ENCODE measurements at regions not wholly inside any gene's neighbourhood (a gene's known extent, or its start where the extent isn't known, plus 50 kb on each side); places are given as distances from the start of the nearest gene placed in this dataset.

GRCh38 chr11:19539861-19540260 lies 172.8 kb upstream of the NAV2 start:
- TF ChIP-seq CTCF (conservative IDR thresholded peaks at IDR 0.05; ENCODE audit: low read depth in 2 of 2) (no peak), ZNF462 (CRISPR knock-in tag; IDR thresholded peaks at IDR 0.05) (no peak), ETS1 (IDR thresholded peaks at IDR 0.05) (no peak), POLR2AphosphoS5 (IDR thresholded peaks at IDR 0.05; ENCODE audit: low read depth) (no peak), EZH2phosphoT487 (IDR thresholded peaks at IDR 0.05; ENCODE audit: unreplicated experiment) (no peak), REST (IDR thresholded peaks at IDR 0.05; ENCODE audit: unreplicated experiment) (no peak), JUNB (IDR thresholded peaks at IDR 0.05; ENCODE audit: unreplicated experiment) (no peak), EZH2 (IDR thresholded peaks at IDR 0.05; ENCODE audit: low read depth, unreplicated experiment) (no peak), ZNF114 (CRISPR knock-in tag; IDR thresholded peaks at IDR 0.05) (no peak), CREB1 (CRISPR knock-in tag; IDR thresholded peaks at IDR 0.05; ENCODE audit: low read depth) (no peak), NANOG (IDR thresholded peaks at IDR 0.05; ENCODE audit: borderline replicate concordance) (no peak)
